HEK293 (cell line): ENCODE measurements at regions not wholly inside any gene's neighbourhood (a gene's known extent, or its start where the extent isn't known, plus 50 kb on each side); places are given as distances from the start of the nearest gene placed in this dataset.

ENCODE experiments used
- CTCF ChIA-PET: fragments of 350-600 bp; formaldehyde crosslinking; extraction: SDS; loops from one replicate; lab custom pipeline; 2021; ENCODE audit warnings: antibody characterized with exemption; lab: Yijun Ruan, JAX
- POLR2A ChIA-PET: fragments of 300-600 bp; formaldehyde crosslinking; extraction: SDS; loops from one replicate; lab custom pipeline; 2020; ENCODE audit warnings: antibody characterized with exemption, inconsistent platforms; lab: Yijun Ruan, JAX
- H3K27ac ChIP-seq: fragments of 200-500 bp; sonication (Bioruptor generic); 2 replicates; pipeline ENCODE4 v1.5.1; 2014; ENCODE audit warnings: low read depth, low read length, control low read depth, inconsistent platforms; ENCODE audit errors: extremely low read depth
- H3K36me3 ChIP-seq, 2 experiments: fragments of 200-500 bp in 1 of 2; sonication (Bioruptor generic) in 1 of 2; 1 replicate in 1 of 2; 2 replicates in 1 of 2; pipeline ENCODE4 v1.5.1; 2014 to 2017; ENCODE audit warnings: inconsistent platforms in 2 of 2, low read length in 2 of 2; ENCODE audit not compliant: control insufficient read depth in 2 of 2, insufficient read depth in 1 of 2
- H3K4me1 ChIP-seq: fragments of 200-500 bp; sonication (Bioruptor generic); 2 replicates; pipeline ENCODE4 v1.5.1; 2014; ENCODE audit warnings: mild to moderate bottlenecking, low read length, inconsistent platforms; ENCODE audit not compliant: control insufficient read depth, insufficient read depth
- H3K4me3 ChIP-seq: 2 replicates; pipeline ENCODE4 v1.5.1; 2011; ENCODE audit warnings: low read depth, mild to moderate bottlenecking, control low read depth, low read length, moderate library complexity
- H3K9me3 ChIP-seq: fragments of 200-500 bp; sonication (Bioruptor generic); 2 replicates; pipeline ENCODE4 v1.5.1; 2014; ENCODE audit warnings: low read depth, low read length, inconsistent platforms; ENCODE audit not compliant: control insufficient read depth, insufficient read depth
- BCL11B ChIP-seq: fragments of 450-650 bp; formaldehyde crosslinking; IDR thresholded peaks from 2 replicates; pipeline ENCODE4 v1.5.1; 2016; ENCODE audit warnings: low read depth, missing biosample characterization, missing genetic modification characterization
- KLF8 ChIP-seq: fragments of 450-650 bp; formaldehyde crosslinking; IDR thresholded peaks from 2 replicates; pipeline ENCODE4 v1.5.1; 2016; ENCODE audit warnings: missing biosample characterization, missing genetic modification characterization
- MYNN ChIP-seq: fragments of 450-650 bp; formaldehyde crosslinking; IDR thresholded peaks from 2 replicates; pipeline ENCODE4 v1.5.1; 2016; ENCODE audit warnings: missing biosample characterization, missing genetic modification characterization, borderline replicate concordance
- MZF1 ChIP-seq: fragments of 450-650 bp; formaldehyde crosslinking; IDR thresholded peaks from 2 replicates; pipeline ENCODE4 v1.5.1; 2017; ENCODE audit warnings: missing biosample characterization, missing genetic modification characterization, borderline replicate concordance
- OVOL3 ChIP-seq: fragments of 450-650 bp; formaldehyde crosslinking; IDR thresholded peaks from 2 replicates; pipeline ENCODE4 v1.5.1; 2016; ENCODE audit warnings: missing biosample characterization, missing genetic modification characterization
- ZBTB17 ChIP-seq: fragments of 450-650 bp; formaldehyde crosslinking; IDR thresholded peaks from 2 replicates; pipeline ENCODE4 v1.5.1; 2016; ENCODE audit warnings: missing biosample characterization, missing genetic modification characterization
- ZBTB48 ChIP-seq: fragments of 450-650 bp; formaldehyde crosslinking; IDR thresholded peaks from 2 replicates; pipeline ENCODE4 v1.5.1; 2016; ENCODE audit warnings: missing biosample characterization, missing genetic modification characterization
- ZEB2 ChIP-seq: fragments of 450-650 bp; formaldehyde crosslinking; IDR thresholded peaks from 2 replicates; pipeline ENCODE4 v1.5.1; 2016; ENCODE audit warnings: missing biosample characterization, missing genetic modification characterization
- ZFP37 ChIP-seq: fragments of 450-650 bp; formaldehyde crosslinking; IDR thresholded peaks from 2 replicates; pipeline ENCODE4 v1.5.1; 2016; ENCODE audit warnings: missing biosample characterization, missing genetic modification characterization
- ZNF501 ChIP-seq: fragments of 450-650 bp; formaldehyde crosslinking; IDR thresholded peaks from 2 replicates; pipeline ENCODE4 v1.5.1; 2016; ENCODE audit warnings: missing biosample characterization, missing genetic modification characterization
- ZNF544 ChIP-seq: fragments of 450-650 bp; formaldehyde crosslinking; IDR thresholded peaks from 2 replicates; pipeline ENCODE4 v1.5.0; 2017; ENCODE audit warnings: missing biosample characterization, missing genetic modification characterization
- ZNF707 ChIP-seq: fragments of 450-650 bp; formaldehyde crosslinking; IDR thresholded peaks from 2 replicates; pipeline ENCODE4 v1.5.1; 2016; ENCODE audit warnings: missing biosample characterization, missing genetic modification characterization
- TF ChIP-seq, protein P1 (sequence below): fragments of 450-650 bp; formaldehyde crosslinking; IDR thresholded peaks from 2 replicates; pipeline ENCODE4 v1.5.1; 2016; ENCODE audit warnings: missing biosample characterization, missing genetic modification characterization, low read depth
- TF ChIP-seq, protein P2 (sequence below): fragments of 450-650 bp; formaldehyde crosslinking; conservative IDR thresholded peaks from 2 replicates; pipeline ENCODE4 v1.5.1; 2016; ENCODE audit warnings: low read depth, missing biosample characterization, missing genetic modification characterization
- TF ChIP-seq, protein P3 (sequence below): fragments of 450-650 bp; formaldehyde crosslinking; IDR thresholded peaks from 2 replicates; pipeline ENCODE4 v1.5.1; 2016; ENCODE audit warnings: missing biosample characterization, missing genetic modification characterization, borderline replicate concordance

DNA sequence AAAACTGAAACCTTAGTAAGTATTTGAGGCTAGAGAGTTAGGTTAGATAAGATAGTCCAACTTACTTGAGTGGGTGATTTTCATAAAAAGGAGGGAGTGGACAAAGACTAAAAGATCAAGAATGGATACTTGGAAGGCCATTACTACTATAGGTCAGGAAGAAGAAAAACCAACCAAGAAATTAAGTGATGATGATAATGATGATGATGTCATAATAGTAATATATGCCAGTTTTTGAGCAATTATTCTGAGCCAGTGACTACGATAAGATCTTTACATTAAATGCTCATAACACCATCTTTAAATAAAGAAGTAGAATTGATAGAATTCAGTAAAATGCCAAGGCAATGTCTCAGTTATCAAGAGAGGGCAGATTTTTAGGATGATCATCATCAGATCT, 430.7 kb upstream of the ADAMTS5 start:
- ChIA-PET CTCF (no interaction called here), POLR2A (no interaction called here)
- Histone ChIP-seq H3K36me3 (no peaks in the 10 kb centered on the region), H3K4me1 (no peaks in the 10 kb centered on the region), H3K9me3 (no peaks in the 10 kb centered on the region), H3K27ac (no peak overlapping the region), H3K4me3 (no peak overlapping the region)
- TF ChIP-seq OVOL3 (tag by site-specific recombination) (no peak), ZBTB17 (no peak), ZNF501 (no peak), KLF8 (tag by site-specific recombination) (no peak), ZNF707 (tag by site-specific recombination) (no peak), MZF1 (tag by site-specific recombination) (no peak)
- TF ChIP-seq, protein P1, sequence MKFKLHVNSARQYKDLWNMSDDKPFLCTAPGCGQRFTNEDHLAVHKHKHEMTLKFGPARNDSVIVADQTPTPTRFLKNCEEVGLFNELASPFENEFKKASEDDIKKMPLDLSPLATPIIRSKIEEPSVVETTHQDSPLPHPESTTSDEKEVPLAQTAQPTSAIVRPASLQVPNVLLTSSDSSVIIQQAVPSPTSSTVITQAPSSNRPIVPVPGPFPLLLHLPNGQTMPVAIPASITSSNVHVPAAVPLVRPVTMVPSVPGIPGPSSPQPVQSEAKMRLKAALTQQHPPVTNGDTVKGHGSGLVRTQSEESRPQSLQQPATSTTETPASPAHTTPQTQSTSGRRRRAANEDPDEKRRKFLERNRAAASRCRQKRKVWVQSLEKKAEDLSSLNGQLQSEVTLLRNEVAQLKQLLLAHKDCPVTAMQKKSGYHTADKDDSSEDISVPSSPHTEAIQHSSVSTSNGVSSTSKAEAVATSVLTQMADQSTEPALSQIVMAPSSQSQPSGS (tag by site-specific recombination), result peak; percentile 53
- TF ChIP-seq, protein P2, sequence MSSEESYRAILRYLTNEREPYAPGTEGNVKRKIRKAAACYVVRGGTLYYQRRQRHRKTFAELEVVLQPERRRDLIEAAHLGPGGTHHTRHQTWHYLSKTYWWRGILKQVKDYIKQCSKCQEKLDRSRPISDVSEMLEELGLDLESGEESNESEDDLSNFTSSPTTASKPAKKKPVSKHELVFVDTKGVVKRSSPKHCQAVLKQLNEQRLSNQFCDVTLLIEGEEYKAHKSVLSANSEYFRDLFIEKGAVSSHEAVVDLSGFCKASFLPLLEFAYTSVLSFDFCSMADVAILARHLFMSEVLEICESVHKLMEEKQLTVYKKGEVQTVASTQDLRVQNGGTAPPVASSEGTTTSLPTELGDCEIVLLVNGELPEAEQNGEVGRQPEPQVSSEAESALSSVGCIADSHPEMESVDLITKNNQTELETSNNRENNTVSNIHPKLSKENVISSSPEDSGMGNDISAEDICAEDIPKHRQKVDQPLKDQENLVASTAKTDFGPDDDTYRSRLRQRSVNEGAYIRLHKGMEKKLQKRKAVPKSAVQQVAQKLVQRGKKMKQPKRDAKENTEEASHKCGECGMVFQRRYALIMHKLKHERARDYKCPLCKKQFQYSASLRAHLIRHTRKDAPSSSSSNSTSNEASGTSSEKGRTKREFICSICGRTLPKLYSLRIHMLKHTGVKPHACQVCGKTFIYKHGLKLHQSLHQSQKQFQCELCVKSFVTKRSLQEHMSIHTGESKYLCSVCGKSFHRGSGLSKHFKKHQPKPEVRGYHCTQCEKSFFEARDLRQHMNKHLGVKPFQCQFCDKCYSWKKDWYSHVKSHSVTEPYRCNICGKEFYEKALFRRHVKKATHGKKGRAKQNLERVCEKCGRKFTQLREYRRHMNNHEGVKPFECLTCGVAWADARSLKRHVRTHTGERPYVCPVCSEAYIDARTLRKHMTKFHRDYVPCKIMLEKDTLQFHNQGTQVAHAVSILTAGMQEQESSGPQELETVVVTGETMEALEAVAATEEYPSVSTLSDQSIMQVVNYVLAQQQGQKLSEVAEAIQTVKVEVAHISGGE (tag by site-specific recombination), result no peak

DNA sequence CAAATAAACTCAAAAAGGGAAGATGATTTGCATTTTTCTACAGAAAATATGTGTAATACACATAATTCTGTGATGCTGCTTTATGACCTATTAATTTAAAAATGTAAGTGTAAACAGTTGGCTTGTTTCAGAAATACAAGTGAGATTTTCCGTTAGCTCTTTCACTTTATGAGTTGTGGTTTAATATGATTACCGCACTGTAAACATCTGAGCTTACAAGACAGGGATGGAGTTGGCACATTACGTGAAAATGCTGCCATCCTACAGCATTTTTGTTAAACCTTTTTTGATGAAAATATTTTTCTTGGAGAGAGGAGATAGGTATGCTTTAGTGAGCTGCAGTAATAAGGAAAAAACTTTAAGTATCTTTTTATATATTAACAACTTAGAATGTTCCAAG, 426.8 kb upstream of the ADAMTS5 start:
- CTCF ChIA-PET, result no interaction called here
- no peaks in the 10 kb centered on the region for H3K36me3 ChIP-seq
- no peak overlapping the region for H3K27ac ChIP-seq
- POLR2A ChIA-PET, result interaction anchor here (0.6 kb wide), 1 partner anchor 66 kb away, joined by 3 read pairs; no protein-coding TSS in a partner anchor
- TF ChIP-seq, protein P3, sequence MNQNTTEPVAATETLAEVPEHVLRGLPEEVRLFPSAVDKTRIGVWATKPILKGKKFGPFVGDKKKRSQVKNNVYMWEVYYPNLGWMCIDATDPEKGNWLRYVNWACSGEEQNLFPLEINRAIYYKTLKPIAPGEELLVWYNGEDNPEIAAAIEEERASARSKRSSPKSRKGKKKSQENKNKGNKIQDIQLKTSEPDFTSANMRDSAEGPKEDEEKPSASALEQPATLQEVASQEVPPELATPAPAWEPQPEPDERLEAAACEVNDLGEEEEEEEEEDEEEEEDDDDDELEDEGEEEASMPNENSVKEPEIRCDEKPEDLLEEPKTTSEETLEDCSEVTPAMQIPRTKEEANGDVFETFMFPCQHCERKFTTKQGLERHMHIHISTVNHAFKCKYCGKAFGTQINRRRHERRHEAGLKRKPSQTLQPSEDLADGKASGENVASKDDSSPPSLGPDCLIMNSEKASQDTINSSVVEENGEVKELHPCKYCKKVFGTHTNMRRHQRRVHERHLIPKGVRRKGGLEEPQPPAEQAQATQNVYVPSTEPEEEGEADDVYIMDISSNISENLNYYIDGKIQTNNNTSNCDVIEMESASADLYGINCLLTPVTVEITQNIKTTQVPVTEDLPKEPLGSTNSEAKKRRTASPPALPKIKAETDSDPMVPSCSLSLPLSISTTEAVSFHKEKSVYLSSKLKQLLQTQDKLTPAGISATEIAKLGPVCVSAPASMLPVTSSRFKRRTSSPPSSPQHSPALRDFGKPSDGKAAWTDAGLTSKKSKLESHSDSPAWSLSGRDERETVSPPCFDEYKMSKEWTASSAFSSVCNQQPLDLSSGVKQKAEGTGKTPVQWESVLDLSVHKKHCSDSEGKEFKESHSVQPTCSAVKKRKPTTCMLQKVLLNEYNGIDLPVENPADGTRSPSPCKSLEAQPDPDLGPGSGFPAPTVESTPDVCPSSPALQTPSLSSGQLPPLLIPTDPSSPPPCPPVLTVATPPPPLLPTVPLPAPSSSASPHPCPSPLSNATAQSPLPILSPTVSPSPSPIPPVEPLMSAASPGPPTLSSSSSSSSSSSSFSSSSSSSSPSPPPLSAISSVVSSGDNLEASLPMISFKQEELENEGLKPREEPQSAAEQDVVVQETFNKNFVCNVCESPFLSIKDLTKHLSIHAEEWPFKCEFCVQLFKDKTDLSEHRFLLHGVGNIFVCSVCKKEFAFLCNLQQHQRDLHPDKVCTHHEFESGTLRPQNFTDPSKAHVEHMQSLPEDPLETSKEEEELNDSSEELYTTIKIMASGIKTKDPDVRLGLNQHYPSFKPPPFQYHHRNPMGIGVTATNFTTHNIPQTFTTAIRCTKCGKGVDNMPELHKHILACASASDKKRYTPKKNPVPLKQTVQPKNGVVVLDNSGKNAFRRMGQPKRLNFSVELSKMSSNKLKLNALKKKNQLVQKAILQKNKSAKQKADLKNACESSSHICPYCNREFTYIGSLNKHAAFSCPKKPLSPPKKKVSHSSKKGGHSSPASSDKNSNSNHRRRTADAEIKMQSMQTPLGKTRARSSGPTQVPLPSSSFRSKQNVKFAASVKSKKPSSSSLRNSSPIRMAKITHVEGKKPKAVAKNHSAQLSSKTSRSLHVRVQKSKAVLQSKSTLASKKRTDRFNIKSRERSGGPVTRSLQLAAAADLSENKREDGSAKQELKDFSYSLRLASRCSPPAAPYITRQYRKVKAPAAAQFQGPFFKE (tag by site-specific recombination), result no peak
- TF ChIP-seq ZFP37 (tag by site-specific recombination), result no peak
- no peak for TF ChIP-seq MYNN (tag by site-specific recombination)
- TF ChIP-seq BCL11B (tag by site-specific recombination), result no peak
- TF ChIP-seq ZEB2 (tag by site-specific recombination), result no peak
- no peak for TF ChIP-seq ZBTB48
- TF ChIP-seq ZNF544 (tag by site-specific recombination), result no peak
- no peak overlapping the region for H3K4me3 ChIP-seq
- no peaks in the 10 kb centered on the region for H3K4me1 ChIP-seq
- H3K9me3 ChIP-seq, result no peaks in the 10 kb centered on the region
